ENCODE measurements at regions not wholly inside any gene's neighbourhood (a gene's known extent, or its start where the extent isn't known, plus 50 kb on each side); places are given as distances from the start of the nearest gene placed in this dataset.

- no peak overlapping the region for H3K9ac ChIP-seq (ENCODE audit: insufficient read depth in 1 of 2, low read length in 2 of 2)
- ATAC-seq (ENCODE audit: insufficient read depth, low FRiP score) (no peak), DNase-seq (peak; percentile 32 to 81 (median 71))
- H3K36me3 ChIP-seq (ENCODE audit: control insufficient read depth in 4 of 4, insufficient read depth in 4 of 4, low read length in 4 of 4) = no peaks in the 10 kb centered on the region
- H3K4me1 ChIP-seq (ENCODE audit: control insufficient read depth in 5 of 5, insufficient read depth in 5 of 5, low read length in 5 of 5) = peaks cover 0 to 33% (median 3%) of the 10 kb centered on the region in 5 donors
- 69 to 84% methylated on average over 4 of the region's 4 CpGs for WGBS, 2 donors
- H3K9me3 ChIP-seq (ENCODE audit: control insufficient read depth in 4 of 4, insufficient read depth in 3 of 4, low read length in 3 of 4) = no peaks in the 10 kb centered on the region
- no peak for TF ChIP-seq CTCF (IDR thresholded peaks at IDR 0.05; ENCODE audit: control extremely low read depth, extremely low read depth)
- no peak overlapping the region for H3K27ac ChIP-seq (ENCODE audit: low read depth in 1 of 2, low read length in 1 of 2)
- no peak overlapping the region for H3K4me3 ChIP-seq
- no peaks in the 10 kb centered on the region for H3K27me3 ChIP-seq (ENCODE audit: control insufficient read depth in 3 of 3, insufficient read depth in 3 of 3, low read length in 2 of 3)
These were observed 491.4 kb downstream of the NEBL start for GRCh38 chr10:20405761-20406160.

GRCh38 chr10:20405050-20405449 is 492.1 kb downstream of the NEBL start:
- DNase-seq (no peak), ATAC-seq (ENCODE audit: insufficient read depth, low FRiP score) (no peak)
- Histone ChIP-seq H3K9ac (ENCODE audit: insufficient read depth in 1 of 2, low read length in 2 of 2) (no peak overlapping the region), H3K4me1 (ENCODE audit: control insufficient read depth in 5 of 5, insufficient read depth in 5 of 5, low read length in 5 of 5) (peaks cover 0 to 33% (median 3%) of the 10 kb centered on the region in 5 donors), H3K27ac (ENCODE audit: low read depth in 1 of 2, low read length in 1 of 2) (no peak overlapping the region), H3K9me3 (ENCODE audit: control insufficient read depth in 4 of 4, insufficient read depth in 3 of 4, low read length in 3 of 4) (no peaks in the 10 kb centered on the region), H3K27me3 (ENCODE audit: control insufficient read depth in 3 of 3, insufficient read depth in 3 of 3, low read length in 2 of 3) (no peaks in the 10 kb centered on the region), H3K4me3 (no peak overlapping the region), H3K36me3 (ENCODE audit: control insufficient read depth in 4 of 4, insufficient read depth in 4 of 4, low read length in 4 of 4) (no peaks in the 10 kb centered on the region)
- WGBS, 2 donors = 92 to 100% methylated on average over 1 to 2 of the region's 2 CpGs
- TF ChIP-seq CTCF (IDR thresholded peaks at IDR 0.05; ENCODE audit: control extremely low read depth, extremely low read depth) = no peak

- 72 to 79% methylated on average over 2 of the region's 2 CpGs for WGBS, 2 donors
- TF ChIP-seq CTCF (IDR thresholded peaks at IDR 0.05; ENCODE audit: control extremely low read depth, extremely low read depth) = no peak
- no peak for DNase-seq
- ATAC-seq (ENCODE audit: insufficient read depth, low FRiP score) = no peak
- H3K9me3 ChIP-seq (ENCODE audit: control insufficient read depth in 4 of 4, insufficient read depth in 3 of 4, low read length in 3 of 4) = peaks cover 0 to 2% (median 0%) of the 10 kb centered on the region in 4 donors
- H3K27me3 ChIP-seq (ENCODE audit: control insufficient read depth in 3 of 3, insufficient read depth in 3 of 3, low read length in 2 of 3) = no peaks in the 10 kb centered on the region
- no peaks in the 10 kb centered on the region for H3K36me3 ChIP-seq (ENCODE audit: control insufficient read depth in 4 of 4, insufficient read depth in 4 of 4, low read length in 4 of 4)
- H3K27ac ChIP-seq (ENCODE audit: low read depth in 1 of 2, low read length in 1 of 2) = no peak overlapping the region
- H3K9ac ChIP-seq (ENCODE audit: insufficient read depth in 1 of 2, low read length in 2 of 2) = no peak overlapping the region
- H3K4me3 ChIP-seq = no peak overlapping the region
- peaks cover 0 to 19% (median 3%) of the 10 kb centered on the region in 5 donors for H3K4me1 ChIP-seq (ENCODE audit: control insufficient read depth in 5 of 5, insufficient read depth in 5 of 5, low read length in 5 of 5)
These were observed 497.3 kb downstream of the NEBL start for GRCh38 chr10:20399772-20400171.

GRCh38 chr10:20396701-20397100 is 500.4 kb downstream of the NEBL start:
- H3K4me3 ChIP-seq = no peak overlapping the region
- DNase-seq = no peak
- H3K36me3 ChIP-seq (ENCODE audit: control insufficient read depth in 4 of 4, insufficient read depth in 4 of 4, low read length in 4 of 4) = no peaks in the 10 kb centered on the region
- no peak for TF ChIP-seq CTCF (IDR thresholded peaks at IDR 0.05; ENCODE audit: control extremely low read depth, extremely low read depth)
- no peak for ATAC-seq (ENCODE audit: insufficient read depth, low FRiP score)
- no peak overlapping the region for H3K9ac ChIP-seq (ENCODE audit: insufficient read depth in 1 of 2, low read length in 2 of 2)
- peaks cover 0 to 4% (median 1%) of the 10 kb centered on the region in 4 donors for H3K9me3 ChIP-seq (ENCODE audit: control insufficient read depth in 4 of 4, insufficient read depth in 3 of 4, low read length in 3 of 4)
- WGBS, 2 donors = 92 to 93% methylated on average over 4 of the region's 4 CpGs
- no peaks in the 10 kb centered on the region for H3K27me3 ChIP-seq (ENCODE audit: control insufficient read depth in 3 of 3, insufficient read depth in 3 of 3, low read length in 2 of 3)
- peaks cover 0 to 6% (median 0%) of the 10 kb centered on the region in 5 donors for H3K4me1 ChIP-seq (ENCODE audit: control insufficient read depth in 5 of 5, insufficient read depth in 5 of 5, low read length in 5 of 5)
- H3K27ac ChIP-seq (ENCODE audit: low read depth in 1 of 2, low read length in 1 of 2) = no peak overlapping the region
